ENCODE measurements at regions not wholly inside any gene's neighbourhood (a gene's known extent, or its start where the extent isn't known, plus 50 kb on each side); places are given as distances from the start of the nearest gene placed in this dataset.
"Not testable (repeated sequence)": the region's sequence is repeated elsewhere in the genome, so short reads cannot be mapped to it uniquely, and the experiment has no call there.

DNA sequence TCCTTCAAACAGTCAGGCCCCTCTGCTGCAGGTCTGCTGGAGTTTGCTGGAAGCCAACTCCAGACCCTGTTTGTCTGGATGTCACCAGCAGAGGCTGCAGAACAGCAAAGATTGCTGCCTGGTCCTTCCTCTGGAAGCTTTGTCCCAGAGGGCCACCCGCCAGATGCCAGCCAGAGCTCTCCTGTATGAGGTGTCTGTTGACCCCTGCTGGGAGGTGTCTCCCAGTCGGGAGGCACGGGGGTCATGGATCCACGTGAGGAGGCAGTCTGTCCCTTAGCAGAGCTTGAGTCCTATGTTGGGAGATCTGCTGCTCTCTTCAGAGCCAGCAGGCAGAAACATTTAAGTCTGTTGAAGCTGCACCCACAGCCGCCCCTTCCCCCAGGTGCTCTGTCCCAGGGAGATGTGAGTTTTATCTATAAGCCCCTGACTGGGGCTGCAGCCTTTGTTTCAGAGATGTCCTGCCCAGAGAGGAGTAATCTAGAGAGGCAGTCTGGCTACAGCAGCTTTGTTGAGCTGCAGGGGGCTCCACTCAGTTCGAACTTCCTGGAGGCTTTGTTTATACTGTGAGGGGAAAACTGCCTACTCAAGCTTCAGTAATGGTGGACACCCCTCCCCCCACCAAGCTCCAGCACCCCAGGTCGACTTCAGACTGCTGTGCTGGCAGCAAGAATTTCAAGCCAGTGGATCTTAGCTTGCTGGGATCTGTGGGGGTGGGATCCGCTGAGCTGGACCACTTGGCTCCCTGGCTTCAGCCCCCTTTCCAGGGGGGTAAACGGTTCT, 72.1 kb downstream of the OGFRL1 start:
- DNase-seq: not testable (repeated sequence)

- DNase-seq: no peak
Measured at GRCh38 chr6:71364889-71365542, 76.4 kb downstream of the OGFRL1 start.

DNA sequence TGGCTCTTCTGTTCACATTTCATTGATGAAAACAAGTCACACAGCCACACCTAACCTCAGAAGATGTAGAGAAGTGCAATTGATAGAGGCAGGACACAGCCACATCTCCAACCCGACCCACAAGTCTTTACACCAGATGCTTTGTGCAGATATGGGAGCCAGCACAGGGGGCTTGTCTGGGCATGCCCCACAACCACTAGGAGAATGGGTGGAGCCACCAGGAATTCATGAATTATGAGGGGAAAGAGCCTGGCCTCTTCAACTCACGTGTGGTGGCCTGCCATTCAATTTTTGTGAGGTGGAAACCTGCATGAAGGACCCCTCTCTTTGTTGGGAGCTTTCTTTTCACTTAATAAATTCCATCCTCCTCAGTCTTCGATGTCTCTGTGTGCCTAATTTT, 79.1 kb downstream of the OGFRL1 start:
- DNase-seq: no peak

- DNase-seq: no peak
Measured at GRCh38 chr6:71368284-71368683, 79.7 kb downstream of the OGFRL1 start.

GRCh38 chr6:71371559-71371958, 82.9 kb downstream of the OGFRL1 start:
- DNase-seq: no peak

- DNase-seq: no peak
Measured at GRCh38 chr6:71373943-71374342, 85.3 kb downstream of the OGFRL1 start.

DNA sequence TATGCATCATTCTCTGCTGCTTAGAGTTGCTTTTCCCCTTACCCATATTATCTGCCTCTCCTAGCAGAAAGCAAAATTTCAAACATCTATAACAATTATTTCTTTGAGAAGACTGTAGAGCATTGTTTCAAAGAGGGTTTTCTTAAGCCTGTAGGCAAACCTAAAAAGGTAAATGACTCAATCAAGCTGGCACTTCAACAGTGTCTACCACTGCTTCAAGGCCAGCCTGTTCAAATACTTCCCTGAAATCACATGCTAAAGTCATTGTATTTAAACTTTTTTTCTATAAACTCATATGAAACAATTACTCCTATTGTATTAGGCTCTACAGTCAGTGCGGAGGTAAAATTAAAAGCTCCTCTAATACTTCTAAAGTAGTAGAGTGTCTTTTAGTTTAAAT, 87.1 kb downstream of the OGFRL1 start:
- DNase-seq: no peak

DNA sequence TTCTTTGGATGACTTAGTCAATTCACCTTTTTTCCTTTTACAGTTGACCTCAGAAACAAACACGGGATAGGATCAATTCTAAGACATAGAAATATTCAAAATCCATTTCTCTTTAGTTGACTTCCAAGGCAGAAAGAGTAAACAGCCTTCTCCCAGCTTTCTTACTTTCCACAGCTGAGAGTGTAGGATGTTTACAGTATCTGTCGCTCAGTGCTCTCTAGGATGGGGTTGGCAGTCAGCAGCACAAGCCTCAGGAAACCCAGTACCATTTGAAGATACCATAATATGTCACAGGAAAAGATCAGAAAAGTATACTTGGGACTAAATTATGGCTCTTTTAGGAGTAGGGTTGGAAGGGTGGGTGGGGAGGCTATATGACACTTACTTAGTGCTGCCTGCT, 88.2 kb downstream of the OGFRL1 start:
- no peak for DNase-seq

DNA sequence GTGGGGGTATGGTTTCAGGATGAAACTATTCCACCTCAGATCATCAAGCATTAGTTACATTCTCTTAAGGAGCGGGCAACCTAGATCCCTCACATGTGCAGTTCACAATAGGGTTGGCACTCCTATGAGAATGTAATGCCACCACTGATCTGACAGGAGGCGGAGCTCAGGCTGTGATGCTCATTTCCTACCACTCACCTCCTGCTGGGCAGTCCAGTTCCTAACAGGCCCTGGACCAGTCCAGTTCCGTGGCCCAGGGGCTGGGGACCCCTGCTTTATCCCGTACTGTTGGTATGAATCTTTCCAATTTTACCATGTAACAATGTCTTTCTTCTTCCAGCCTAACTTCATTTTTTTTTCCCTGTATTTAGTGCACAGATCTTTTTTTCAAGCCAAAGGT, 94.9 kb downstream of the OGFRL1 start:
- DNase-seq: no peak

DNA sequence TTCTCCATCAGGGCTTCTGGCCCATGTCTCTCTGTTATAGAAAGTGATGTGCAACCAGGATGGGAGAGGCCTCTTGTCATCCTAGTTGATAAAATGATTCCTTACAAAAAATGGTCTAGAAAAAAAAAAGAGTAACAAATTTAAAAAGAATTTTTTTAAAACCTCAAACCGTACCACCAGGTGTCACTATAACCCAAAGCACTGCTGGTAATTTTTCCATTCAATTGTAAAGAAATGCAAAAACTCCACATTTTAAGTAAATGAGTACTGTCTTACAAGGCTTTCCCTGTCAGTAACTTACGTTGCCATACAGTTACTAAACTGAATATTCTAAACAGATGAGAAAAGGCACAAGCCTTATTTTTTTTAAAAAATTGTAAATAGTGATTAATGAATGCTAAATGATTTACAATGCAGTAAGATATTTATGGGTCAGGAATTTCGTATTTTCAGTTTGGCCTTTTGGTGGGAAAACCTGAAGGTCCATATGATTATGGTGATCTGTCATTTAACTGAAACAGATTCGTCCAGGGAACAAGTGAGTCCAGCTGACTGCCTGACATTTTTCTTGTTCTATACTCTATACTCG, 95.4 kb downstream of the OGFRL1 start:
- DNase-seq: peak in 1 of 2 donors; percentile 11

GRCh38 chr6:71385111-71385822, 96.7 kb downstream of the OGFRL1 start:
- no peak for DNase-seq

DNA sequence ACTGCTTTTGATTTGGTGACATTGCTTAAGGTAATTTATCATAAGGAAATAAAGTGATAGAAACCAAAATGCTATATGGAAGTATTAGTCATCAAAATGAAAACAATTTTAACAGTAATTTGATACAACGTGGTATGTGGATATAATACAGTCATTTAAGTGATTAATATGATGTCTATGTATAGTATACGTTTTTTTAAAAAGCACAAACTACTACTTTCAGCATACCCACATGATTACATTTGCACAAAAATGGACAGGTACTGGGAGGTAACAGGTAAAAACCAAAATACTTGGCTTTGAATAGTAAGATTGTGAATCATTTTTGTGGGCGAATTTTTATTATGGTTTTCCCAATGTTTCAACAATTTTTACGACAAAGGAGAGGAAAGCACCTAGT, 97.6 kb downstream of the OGFRL1 start:
- DNase-seq: no peak

- DNase-seq: no peak
Measured at GRCh38 chr6:71387179-71387578, 98.6 kb downstream of the OGFRL1 start.

DNA sequence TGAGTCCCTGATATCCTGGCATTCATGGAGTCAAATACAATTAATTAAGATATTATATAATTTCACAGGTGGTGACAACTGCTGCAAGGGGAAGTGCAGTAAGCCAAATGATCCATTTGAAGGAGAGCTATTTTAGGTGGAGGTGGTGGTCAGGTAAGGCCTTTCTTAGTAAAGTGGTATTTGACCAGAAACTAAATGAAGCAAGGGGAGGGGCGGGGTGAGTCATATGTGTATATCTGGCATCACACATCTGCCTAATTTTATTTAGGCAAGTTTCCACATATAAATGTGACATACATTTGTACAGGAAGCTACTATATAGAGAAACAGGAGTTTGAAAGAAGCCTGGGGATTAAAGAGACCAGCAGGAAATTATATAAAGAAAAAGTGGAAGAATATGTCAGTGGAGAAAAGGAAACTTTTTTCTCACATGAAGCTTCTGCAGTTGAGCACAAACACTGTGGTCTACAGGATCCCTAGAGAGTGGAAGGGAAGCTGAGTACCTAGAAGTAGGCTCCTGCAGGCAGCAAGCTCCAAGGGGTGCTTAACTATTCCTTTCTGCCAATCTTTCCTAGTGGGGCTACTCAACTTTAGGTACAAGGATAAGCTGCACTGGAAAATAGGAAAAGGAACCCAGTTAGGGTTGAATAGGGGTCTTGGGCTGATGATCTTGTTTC, 99.6 kb downstream of the OGFRL1 start:
- DNase-seq: no peak

DNA sequence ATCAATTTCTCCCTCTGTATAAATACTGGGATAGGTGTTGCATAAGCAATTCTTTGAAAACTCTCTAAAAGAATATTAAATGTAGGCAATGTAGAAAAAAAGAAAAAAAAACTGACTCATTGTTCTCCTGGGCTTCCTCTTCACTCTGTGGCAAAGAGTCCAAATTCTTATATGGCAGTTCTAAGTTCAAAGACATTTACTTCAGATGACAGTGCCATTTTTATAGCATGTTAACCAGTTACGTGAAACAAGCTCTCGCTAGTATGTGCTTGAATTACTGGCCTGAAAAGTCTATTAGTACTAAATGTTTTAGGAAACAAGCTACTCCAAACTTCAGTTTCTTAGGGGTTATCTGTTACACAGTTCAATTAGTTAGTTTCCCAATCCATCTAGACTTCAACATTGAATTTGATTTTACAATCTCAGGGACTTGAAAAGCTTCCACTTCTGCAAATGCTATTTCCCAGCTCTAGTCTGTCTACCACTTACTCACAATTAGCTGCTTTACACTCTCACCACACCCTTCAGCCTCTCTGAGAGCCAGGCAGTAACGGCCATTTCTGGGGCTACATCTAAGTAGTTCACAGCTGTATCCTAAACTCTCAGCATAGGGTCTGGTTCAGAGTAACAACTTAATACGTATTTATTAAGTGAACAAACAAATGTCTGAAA, 100.4 kb downstream of the OGFRL1 start:
- DNase-seq: no peak

DNA sequence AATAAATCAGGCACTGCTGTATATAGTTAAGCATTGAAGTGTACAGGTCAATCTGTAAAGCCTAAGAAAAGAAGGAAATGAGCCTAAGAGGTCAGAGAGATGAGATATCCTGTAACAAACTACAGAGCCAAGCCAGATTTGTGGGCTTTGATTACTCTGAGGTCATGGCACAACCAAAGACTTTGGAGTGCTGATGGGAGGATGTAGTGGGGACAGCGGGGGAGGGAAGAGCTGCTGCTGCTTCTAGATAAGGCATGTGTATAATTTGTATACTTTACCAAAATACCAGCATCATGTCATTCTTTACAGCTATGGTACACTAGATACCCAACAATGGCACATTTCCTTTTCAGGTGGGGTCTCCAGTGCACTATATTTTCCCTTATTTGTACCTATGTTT, 102.5 kb downstream of the OGFRL1 start:
- DNase-seq: no peak

- DNase-seq: no peak
Measured at GRCh38 chr6:71392276-71392675, 103.7 kb downstream of the OGFRL1 start.

- DNase-seq: no peak
Measured at GRCh38 chr6:71393471-71393870, 104.9 kb downstream of the OGFRL1 start.

DNA sequence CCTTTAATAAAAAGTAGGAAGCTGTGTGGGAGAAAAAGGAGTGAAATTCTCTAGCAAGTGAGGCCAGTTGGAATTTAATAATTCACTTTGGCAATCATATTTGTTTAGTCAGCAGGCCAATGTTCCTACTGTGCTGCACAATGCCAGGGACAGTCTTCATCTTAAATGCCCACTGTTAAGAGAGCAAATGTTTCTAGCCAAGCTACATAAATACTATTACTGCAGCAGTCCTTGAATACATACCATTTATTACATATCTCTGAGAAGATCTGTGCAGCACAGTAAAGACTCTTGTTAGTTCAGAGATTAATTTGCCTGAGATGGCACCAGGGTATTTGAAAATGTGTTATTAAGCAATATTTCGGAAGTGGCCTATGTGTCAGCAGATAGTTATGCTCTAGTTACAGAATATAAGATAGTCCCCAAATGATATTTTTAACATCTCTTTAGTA, 105.4 kb downstream of the OGFRL1 start:
- DNase-seq: no peak

DNA sequence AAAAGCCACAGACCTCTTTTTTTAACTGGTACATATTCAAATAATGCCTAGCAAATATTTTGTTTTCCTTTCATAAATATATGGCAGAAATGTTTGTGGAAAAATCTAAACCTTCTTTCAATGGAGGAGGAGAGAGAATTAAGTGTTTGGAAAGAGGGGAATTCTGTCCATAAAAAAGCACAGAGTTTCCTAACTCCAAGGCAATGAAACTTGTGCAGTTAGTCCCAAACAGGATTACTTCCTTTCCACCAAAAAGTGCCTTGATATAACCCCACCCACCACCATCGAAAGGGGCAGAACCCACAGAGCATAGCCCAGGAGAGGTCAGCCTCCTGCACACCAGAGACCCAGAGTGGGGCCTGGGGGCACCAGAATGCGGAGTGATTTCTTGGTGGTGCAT, 106.3 kb downstream of the OGFRL1 start:
- no peak for DNase-seq

DNA sequence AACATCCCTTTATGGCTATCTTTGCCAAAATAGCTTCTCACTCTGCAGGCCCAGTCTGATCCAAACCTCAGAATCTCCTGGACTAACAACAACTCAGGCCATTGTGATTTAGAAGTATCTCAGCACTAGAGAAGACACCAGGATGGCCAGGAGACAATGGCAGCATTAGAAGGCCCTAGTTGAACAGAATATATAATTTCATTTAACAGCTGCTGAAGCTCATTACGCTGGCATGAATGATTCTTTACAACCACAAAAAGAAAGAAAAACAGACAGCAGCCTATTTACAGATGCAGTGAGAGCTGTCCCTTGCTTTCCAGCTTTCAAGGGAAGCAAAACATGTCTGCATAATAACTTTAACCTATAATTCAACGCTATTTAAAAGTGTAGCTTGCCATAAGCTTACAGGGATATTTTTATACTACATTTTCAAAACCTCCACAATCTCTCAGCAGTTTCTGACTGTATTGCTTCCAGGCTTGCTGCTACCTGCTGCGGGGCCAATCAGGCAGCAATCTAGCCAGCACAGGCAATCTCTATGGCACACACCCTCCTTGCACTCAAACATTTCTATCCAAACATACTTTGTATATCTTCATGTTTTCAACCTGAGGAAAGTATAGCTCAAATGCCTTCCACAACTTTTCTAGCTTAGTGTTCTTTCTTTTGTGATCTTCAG, 107.3 kb downstream of the OGFRL1 start:
- no peak for DNase-seq

DNA sequence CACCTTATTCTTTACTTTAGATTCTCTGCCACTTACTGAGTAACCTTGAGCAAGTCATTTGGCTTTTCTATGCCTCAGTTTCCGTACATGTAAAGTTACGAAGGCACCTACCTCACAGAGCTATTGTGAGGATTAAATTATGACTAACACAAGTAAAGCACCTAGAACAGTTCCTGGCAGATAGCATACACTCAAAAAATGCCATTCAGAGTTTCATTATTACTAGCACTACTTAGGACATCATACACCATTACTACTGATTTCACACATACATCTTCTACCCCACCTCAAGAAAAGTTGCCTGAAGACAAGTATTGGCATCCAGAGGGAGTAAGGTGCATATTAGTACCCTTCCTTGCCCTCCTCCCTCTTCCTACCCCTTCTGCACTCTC, 107.8 kb downstream of the OGFRL1 start:
- no peak for DNase-seq

Data from CD4-positive, alpha-beta T cell treated with Interferon alpha-2 for 1 hour (primary cell).